Uterus (tissue), 2 donors: ENCODE measurements at regions not wholly inside any gene's neighbourhood (a gene's known extent, or its start where the extent isn't known, plus 50 kb on each side); places are given as distances from the start of the nearest gene placed in this dataset.

ENCODE experiments used
- POLR2A ChIP-seq, 2 donors: fragments of 450-650 bp; IDR thresholded peaks; one replicate each; pipeline ENCODE4 v1.6.1; 2016; ENCODE audit warnings: antibody characterized with exemption in 2 of 2, mild to moderate bottlenecking in 1 of 2, moderate library complexity in 1 of 2
- TF ChIP-seq, protein P1 (sequence below), 4 experiments: fragments of 200-600 bp in 2 of 4; fragments of 450-650 bp in 2 of 4; sonication (generic) in 2 of 4; IDR thresholded peaks; one replicate each; pipeline ENCODE4 v1.5.1; 2016 to 2019; ENCODE audit warnings: antibody characterized with exemption in 4 of 4, mild to moderate bottlenecking in 2 of 4, moderate library complexity in 1 of 4

DNA sequence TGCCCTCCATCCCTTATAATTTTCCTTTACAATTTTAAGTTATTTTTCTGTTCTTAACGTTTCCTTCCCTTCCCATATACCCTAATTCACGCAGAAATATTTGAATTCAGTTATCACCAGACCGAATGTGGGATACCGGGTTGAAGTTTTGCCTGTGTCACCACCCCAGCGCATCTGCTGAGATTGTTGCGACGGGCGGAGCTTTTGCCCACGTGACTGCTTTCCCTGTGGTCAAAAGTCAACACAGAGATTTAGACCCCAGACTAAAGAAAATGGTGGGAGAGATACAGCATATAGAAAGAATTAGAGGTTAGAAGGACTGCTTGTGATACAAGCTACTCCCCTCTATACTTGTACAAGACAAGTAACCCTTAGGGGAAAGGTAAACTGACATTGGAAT lies 326.4 kb upstream of the CTNND2 start:
- no peak for TF ChIP-seq POLR2A (IDR thresholded peaks at IDR 0.05)
- TF ChIP-seq, protein P1, sequence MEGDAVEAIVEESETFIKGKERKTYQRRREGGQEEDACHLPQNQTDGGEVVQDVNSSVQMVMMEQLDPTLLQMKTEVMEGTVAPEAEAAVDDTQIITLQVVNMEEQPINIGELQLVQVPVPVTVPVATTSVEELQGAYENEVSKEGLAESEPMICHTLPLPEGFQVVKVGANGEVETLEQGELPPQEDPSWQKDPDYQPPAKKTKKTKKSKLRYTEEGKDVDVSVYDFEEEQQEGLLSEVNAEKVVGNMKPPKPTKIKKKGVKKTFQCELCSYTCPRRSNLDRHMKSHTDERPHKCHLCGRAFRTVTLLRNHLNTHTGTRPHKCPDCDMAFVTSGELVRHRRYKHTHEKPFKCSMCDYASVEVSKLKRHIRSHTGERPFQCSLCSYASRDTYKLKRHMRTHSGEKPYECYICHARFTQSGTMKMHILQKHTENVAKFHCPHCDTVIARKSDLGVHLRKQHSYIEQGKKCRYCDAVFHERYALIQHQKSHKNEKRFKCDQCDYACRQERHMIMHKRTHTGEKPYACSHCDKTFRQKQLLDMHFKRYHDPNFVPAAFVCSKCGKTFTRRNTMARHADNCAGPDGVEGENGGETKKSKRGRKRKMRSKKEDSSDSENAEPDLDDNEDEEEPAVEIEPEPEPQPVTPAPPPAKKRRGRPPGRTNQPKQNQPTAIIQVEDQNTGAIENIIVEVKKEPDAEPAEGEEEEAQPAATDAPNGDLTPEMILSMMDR (IDR thresholded peaks at IDR 0.05), result no peak
